ENCODE measurements at regions not wholly inside any gene's neighbourhood (a gene's known extent, or its start where the extent isn't known, plus 50 kb on each side); places are given as distances from the start of the nearest gene placed in this dataset.
A peak's percentile ranks its signal among the peaks of the same experiment; 100 is the strongest.

DNA sequence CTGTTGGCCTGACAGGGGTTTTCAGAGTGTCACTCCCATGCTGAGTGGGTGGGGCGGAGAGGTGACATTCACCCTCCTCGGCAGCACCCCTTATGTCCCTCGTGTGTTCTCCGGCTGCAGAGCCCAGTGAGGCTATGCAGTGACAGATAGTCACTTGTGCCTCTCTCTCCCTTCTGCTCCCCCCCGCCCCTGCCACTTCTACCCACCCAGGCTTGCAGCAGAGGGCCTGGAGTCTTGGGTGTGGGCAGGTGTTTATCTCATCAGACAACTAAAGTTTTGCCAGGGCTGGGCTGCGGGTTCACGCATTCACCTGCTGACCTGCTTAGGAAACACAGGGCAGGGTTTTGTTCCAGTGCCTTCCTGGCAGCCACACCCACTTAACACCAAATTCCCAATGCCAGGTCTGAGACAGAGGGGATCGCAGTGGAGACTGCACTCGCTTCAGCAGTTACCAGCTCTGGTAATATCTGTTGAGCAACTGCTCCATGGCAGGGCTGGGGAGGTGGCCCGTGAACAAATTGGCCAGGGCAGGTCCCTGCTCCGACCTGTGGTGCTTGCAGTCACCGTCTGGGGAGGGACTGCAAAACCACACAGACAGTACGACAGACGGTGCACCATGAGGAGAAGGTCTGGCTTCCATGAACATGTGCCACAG is 50.5 kb upstream of the ADA2 start:
- H3K56ac ChIP-seq (replicated peaks; ENCODE audit: insufficient read length, low read depth, low read length) = no peak overlapping the region
- DNase-seq (ENCODE audit: low read depth in 1 of 2, low spot score in 2 of 2) (no peak), FAIRE-seq (no peak)
- H3K18ac ChIP-seq (ENCODE audit: extremely low read depth, low read length) = peak overlapping the region; percentile 68
- no peak overlapping the region; a peak in 2 of 7 replicates for H3K9ac ChIP-seq (replicated peaks in 1 of 4; ENCODE audit: extremely low read depth in 1 of 4, low read depth in 3 of 4, low read length in 3 of 4)
- peaks cover 26 to 61% (median 43%) of the 10 kb centered on the region in 4 experiments for H3K4me1 ChIP-seq (replicated peaks in 1 of 4; ENCODE audit: control insufficient read depth in 3 of 4, insufficient read depth in 4 of 4, low read length in 3 of 4)
- H2AFZ ChIP-seq (ENCODE audit: low read length) = no peak overlapping the region
- peak overlapping the region; percentile 30; the same call in 1 of the 2 replicates for H2AK5ac ChIP-seq (ENCODE audit: low read depth, low read length)
- H3K27ac ChIP-seq (ENCODE audit: low read depth, low read length) = no peak overlapping the region
- peak overlapping the region; percentile 99 for H2BK12ac ChIP-seq (ENCODE audit: low read depth, low read length)
- no peaks in the 10 kb centered on the region for H4K20me1 ChIP-seq (replicated peaks in 1 of 2; ENCODE audit: control insufficient read depth in 1 of 2, insufficient read depth in 2 of 2, low read length in 2 of 2)
- no peak overlapping the region for H3K23ac ChIP-seq (ENCODE audit: insufficient read length)
- peak overlapping the region; percentile 93; the same call in 1 of the 2 replicates for H2BK5ac ChIP-seq (ENCODE audit: low read depth, low read length)
- no peaks in the 10 kb centered on the region for H3K27me3 ChIP-seq (replicated peaks in 1 of 4; ENCODE audit: control insufficient read depth in 3 of 4, extremely low read depth in 1 of 4, insufficient read depth in 3 of 4, low read length in 3 of 4)
- no peaks in the 10 kb centered on the region for H3K79me1 ChIP-seq (ENCODE audit: low read depth, low read length)
- H3K4me2 ChIP-seq (ENCODE audit: insufficient read depth in 1 of 2, low read depth in 2 of 2, low read length in 2 of 2) = no peak overlapping the region
- peak overlapping the region; percentile 39 for H2BK120ac ChIP-seq (replicated peaks; ENCODE audit: low read depth, low read length)
- H4K5ac ChIP-seq (ENCODE audit: insufficient read length, low read depth, low read length) = peak overlapping the region; percentile 8
- peak overlapping the region; percentile 91 for H2BK20ac ChIP-seq (ENCODE audit: low read length)
- TF ChIP-seq TCF12 (IDR thresholded peaks at IDR 0.05; ENCODE audit: low read depth, low read length) (no peak), YY1 (IDR thresholded peaks at IDR 0.05; ENCODE audit: low read depth, low read length) (no peak), SIRT6 (IDR thresholded peaks at IDR 0.05; ENCODE audit: low read length) (no peak), TEAD4 (IDR thresholded peaks at IDR 0.05; ENCODE audit: low read depth, low read length) (no peak)
- no peaks in the 10 kb centered on the region for H3K9me3 ChIP-seq (ENCODE audit: insufficient read depth in 2 of 2, low read depth in 1 of 2, low read length in 1 of 2)
- H3K36me3 ChIP-seq (ENCODE audit: control insufficient read depth in 2 of 4, insufficient read depth in 4 of 4, low read length in 3 of 4) = no peaks in the 10 kb centered on the region
- no peaks in the 10 kb centered on the region for H3K79me2 ChIP-seq (ENCODE audit: control insufficient read depth in 1 of 2, insufficient read depth in 2 of 2, low read length in 2 of 2)
- ChIA-PET CTCF (ENCODE audit: partially characterized antibody) (interaction anchor here (0.6 to 5.7 kb wide), 25 partner anchors 9 to 232 kb away, joined by 3 to 24 read pairs (median 4); no protein-coding TSS in a partner anchor), POLR2A (ENCODE audit: partially characterized antibody) (interaction anchor here (0.6 to 2.5 kb wide), 10 partner anchors 8 to 359 kb away, joined by 3 to 6 read pairs (median 3); partner anchors contain the start of genes ATP6V1E1 and CECR2)
- peak overlapping the region; percentile 28; the same call in 1 of the 2 replicates for H4K8ac ChIP-seq (ENCODE audit: extremely low read depth, insufficient read depth, low read length)
- H3K23me2 ChIP-seq (ENCODE audit: low read depth, low read length) = no peaks in the 10 kb centered on the region; the same call in none of the 2 replicates
- H3K14ac ChIP-seq (ENCODE audit: insufficient read length) = no peak overlapping the region
- H4K91ac ChIP-seq (replicated peaks; ENCODE audit: insufficient read length, low read length) = peak overlapping the region; percentile 88
- H2BK15ac ChIP-seq (ENCODE audit: low read length) = peak overlapping the region; percentile 96
- 87% methylated on average over 13 of the region's 14 CpGs; no CpG with 5 or more reads in 1 of the 2 experiments for WGBS, 2 experiments (ENCODE audit: extremely low coverage in 1 of 2, insufficient coverage in 1 of 2, insufficient read length in 1 of 2, insufficient replicate concordance in 2 of 2, low coverage in 1 of 2, low lambda C conversion rate in 2 of 2, missing lambda C conversion rate in 1 of 2)
- no peak overlapping the region for H3K4me3 ChIP-seq (ENCODE audit: extremely low read depth in 1 of 4, insufficient read depth in 2 of 4, low read depth in 3 of 4, low read length in 4 of 4)
- H3K4ac ChIP-seq (replicated peaks; ENCODE audit: insufficient read length, low read depth, low read length) = no peak overlapping the region

Measured in H1 (cell line).